Gastrocnemius medialis (tissue), 4 donors: ENCODE measurements at regions not wholly inside any gene's neighbourhood (a gene's known extent, or its start where the extent isn't known, plus 50 kb on each side); places are given as distances from the start of the nearest gene placed in this dataset.

Source experiments
- ATAC-seq, 2 donors: fragments of 150-250 bp; one replicate each; pipeline ENCODE4 v1.9.1; 2016
- DNase-seq, 2 donors: peaks; one replicate each; pipeline ENCODE4 v3.0.0-alpha.2; 2019
- H3K27ac ChIP-seq, 4 donors: fragments of 200-600 bp; sonication (generic); 1 replicate in 1 of 4; 2 replicates in 3 of 4; pipeline ENCODE4 v1.5.1; 2016 to 2018; ENCODE audit warnings: mild to moderate bottlenecking in 2 of 4, moderate library complexity in 1 of 4
- H3K27me3 ChIP-seq, 3 donors: fragments of 200-600 bp; sonication (generic) in 2 of 3; 1 replicate in 1 of 3; 2 replicates in 2 of 3; pipeline versions ENCODE4 v1.5.1 to v1.6.0; 2016 to 2019; ENCODE audit warnings: mild to moderate bottlenecking in 1 of 3, moderate library complexity in 1 of 3
- H3K36me3 ChIP-seq, 2 donors: fragments of 200-600 bp; sonication (generic) in 1 of 2; one replicate each; pipeline ENCODE4 v1.5.1; 2017 to 2018
- H3K4me1 ChIP-seq, 2 donors: fragments of 200-600 bp; sonication (generic) in 1 of 2; one replicate each; pipeline ENCODE4 v1.5.1; 2016 to 2017; ENCODE audit warnings: mild to moderate bottlenecking in 2 of 2
- H3K4me3 ChIP-seq, 4 donors: fragments of 200-600 bp; sonication (generic) in 3 of 4; 1 replicate in 1 of 4; 2 replicates in 3 of 4; pipeline ENCODE4 v1.5.1; 2016 to 2019; ENCODE audit warnings: mild to moderate bottlenecking in 2 of 4
- H3K9me3 ChIP-seq, 3 donors: fragments of 200-600 bp; sonication (generic) in 2 of 3; 1 replicate in 1 of 3; 2 replicates in 2 of 3; pipeline ENCODE4 v1.5.1; 2016 to 2019
- CTCF ChIP-seq, 5 experiments: fragments of 450-650 bp in 3 of 5; fragments of 200-600 bp in 2 of 5; sonication (generic) in 2 of 5; IDR thresholded peaks in 4 of 5; conservative IDR thresholded peaks in 1 of 5; 1 replicate in 4 of 5; 2 replicates in 1 of 5; pipeline ENCODE4 v1.5.1; 2016 to 2019; ENCODE audit warnings: antibody characterized with exemption in 5 of 5, mild to moderate bottlenecking in 3 of 5, moderate library complexity in 3 of 5
- POLR2A ChIP-seq, 2 donors: fragments of 450-650 bp; IDR thresholded peaks; one replicate each; pipeline ENCODE4 v1.6.1; 2017; ENCODE audit warnings: antibody characterized with exemption in 2 of 2, mild to moderate bottlenecking in 2 of 2, moderate library complexity in 2 of 2
- in situ Hi-C, 4 donors: fragments of 200-750 bp; cut with MboI; loops; one replicate each; pipeline versions ENCODE4 v1.15.0 to v1.8.0; 2017; ENCODE audit warnings: low sequenced_read_pairs in 4 of 4
- intact Hi-C: fragments of 100-400 bp; cut with DNase I; formaldehyde crosslinking; loops from one replicate; pipeline ENCODE4 v1.15.1; 2023; ENCODE audit warnings: low total_unique reads

GRCh38 chr7:155145477-155146255 lies 75.5 kb downstream of the HTR5A start:
- Histone ChIP-seq H3K9me3 (no peaks in the 10 kb centered on the region), H3K4me1 (no peaks in the 10 kb centered on the region), H3K36me3 (no peaks in the 10 kb centered on the region), H3K27me3 (no peaks in the 10 kb centered on the region), H3K4me3 (no peak overlapping the region), H3K27ac (no peak overlapping the region)
- in situ Hi-C loops (no loop called here), intact Hi-C loops (no loop called here)
- no peak for ATAC-seq
- no peak for TF ChIP-seq CTCF (IDR thresholded peaks at IDR 0.05 in 4 of 5, conservative IDR thresholded peaks at IDR 0.05 in 1 of 5)
- no peak for TF ChIP-seq POLR2A (IDR thresholded peaks at IDR 0.05)
- no peak for DNase-seq

GRCh38 chr7:155147172-155147571 lies 77.0 kb downstream of the HTR5A start:
- in situ Hi-C loops (no loop called here), intact Hi-C loops (no loop called here)
- no peak for TF ChIP-seq CTCF (IDR thresholded peaks at IDR 0.05 in 4 of 5, conservative IDR thresholded peaks at IDR 0.05 in 1 of 5)
- TF ChIP-seq POLR2A (IDR thresholded peaks at IDR 0.05): no peak
- no peaks in the 10 kb centered on the region for H3K36me3 ChIP-seq
- no peak for DNase-seq
- no peak overlapping the region for H3K4me3 ChIP-seq
- ATAC-seq: no peak
- H3K4me1 ChIP-seq: no peaks in the 10 kb centered on the region
- H3K27me3 ChIP-seq: no peaks in the 10 kb centered on the region
- no peak overlapping the region for H3K27ac ChIP-seq
- H3K9me3 ChIP-seq: no peaks in the 10 kb centered on the region

GRCh38 chr7:155147624-155148023 lies 77.5 kb downstream of the HTR5A start:
- H3K27ac ChIP-seq: no peak overlapping the region
- no peak overlapping the region for H3K4me3 ChIP-seq
- in situ Hi-C loops (no loop called here), intact Hi-C loops (no loop called here)
- ATAC-seq (no peak), DNase-seq (no peak)
- H3K27me3 ChIP-seq: no peaks in the 10 kb centered on the region
- H3K9me3 ChIP-seq: no peaks in the 10 kb centered on the region
- TF ChIP-seq POLR2A (IDR thresholded peaks at IDR 0.05) (no peak), CTCF (IDR thresholded peaks at IDR 0.05 in 4 of 5, conservative IDR thresholded peaks at IDR 0.05 in 1 of 5) (no peak)
- no peaks in the 10 kb centered on the region for H3K4me1 ChIP-seq
- no peaks in the 10 kb centered on the region for H3K36me3 ChIP-seq

GRCh38 chr7:155153676-155154075 lies 83.6 kb downstream of the HTR5A start:
- no peak overlapping the region for H3K4me3 ChIP-seq
- in situ Hi-C loops: no loop called here
- intact Hi-C loops: no loop called here
- no peak overlapping the region for H3K27ac ChIP-seq
- no peaks in the 10 kb centered on the region for H3K9me3 ChIP-seq
- H3K27me3 ChIP-seq: no peaks in the 10 kb centered on the region
- H3K4me1 ChIP-seq: no peaks in the 10 kb centered on the region
- DNase-seq (no peak), ATAC-seq (no peak)
- TF ChIP-seq POLR2A (IDR thresholded peaks at IDR 0.05): no peak
- no peak for TF ChIP-seq CTCF (IDR thresholded peaks at IDR 0.05 in 4 of 5, conservative IDR thresholded peaks at IDR 0.05 in 1 of 5)
- H3K36me3 ChIP-seq: no peaks in the 10 kb centered on the region

- in situ Hi-C loops (no loop called here), intact Hi-C loops (no loop called here)
- TF ChIP-seq POLR2A (IDR thresholded peaks at IDR 0.05) (no peak), CTCF (IDR thresholded peaks at IDR 0.05 in 4 of 5, conservative IDR thresholded peaks at IDR 0.05 in 1 of 5) (no peak)
- H3K4me3 ChIP-seq: no peak overlapping the region
- DNase-seq (no peak), ATAC-seq (no peak)
- no peaks in the 10 kb centered on the region for H3K36me3 ChIP-seq
- H3K27me3 ChIP-seq: no peaks in the 10 kb centered on the region
- H3K27ac ChIP-seq: no peak overlapping the region
- H3K9me3 ChIP-seq: no peaks in the 10 kb centered on the region
- H3K4me1 ChIP-seq: no peaks in the 10 kb centered on the region
These were observed 84.5 kb downstream of the HTR5A start for GRCh38 chr7:155154586-155154985.
